ENCODE measurements at regions not wholly inside any gene's neighbourhood (a gene's known extent, or its start where the extent isn't known, plus 50 kb on each side); places are given as distances from the start of the nearest gene placed in this dataset.
"Not testable (repeated sequence)": the region's sequence is repeated elsewhere in the genome, so short reads cannot be mapped to it uniquely, and the experiment has no call there.

GRCh38 chr2:120646994-120647393, 88.7 kb upstream of the GLI2 start:
- Histone ChIP-seq H3K9me3 (ENCODE audit: control insufficient read depth, insufficient read depth, low read length) (peaks cover 7% of the 10 kb centered on the region; the same call in 1 of the 2 replicates), H3K4me3 (ENCODE audit: low read length) (no peak overlapping the region), H3F3A (ENCODE audit: control insufficient read depth, insufficient read depth) (no peaks in the 10 kb centered on the region), H3K36me3 (ENCODE audit: control insufficient read depth, low read length) (no peaks in the 10 kb centered on the region), H3K4me2 (ENCODE audit: low read length) (no peak overlapping the region), H3K27me3 (ENCODE audit: control insufficient read depth, low read length) (no peaks in the 10 kb centered on the region), H3K27ac (ENCODE audit: low read depth, low read length) (no peak overlapping the region), H4K20me1 (ENCODE audit: control insufficient read depth, insufficient read depth, low read depth, low read length) (no peaks in the 10 kb centered on the region), H3K79me2 (ENCODE audit: control insufficient read depth, low read length) (no peaks in the 10 kb centered on the region), H3K4me1 (ENCODE audit: control insufficient read depth, low read length) (no peaks in the 10 kb centered on the region), H3K9me2 (replicated peaks; ENCODE audit: control insufficient read depth, low read length) (no peaks in the 10 kb centered on the region)
- TF ChIP-seq EZH2phosphoT487 (IDR thresholded peaks at IDR 0.05; ENCODE audit: borderline replicate concordance, low read length) (no peak), CTCF (IDR thresholded peaks at IDR 0.05; ENCODE audit: low read depth, low read length, poor library complexity, severe bottlenecking) (no peak)

GRCh38 chr2:120647487-120647886, 88.2 kb upstream of the GLI2 start:
- no peaks in the 10 kb centered on the region for H3K27me3 ChIP-seq (ENCODE audit: control insufficient read depth, low read length)
- no peaks in the 10 kb centered on the region for H4K20me1 ChIP-seq (ENCODE audit: control insufficient read depth, insufficient read depth, low read depth, low read length)

GRCh38 chr2:120649381-120649780, 86.3 kb upstream of the GLI2 start:
- H3K4me1 ChIP-seq (ENCODE audit: control insufficient read depth, low read length); H3K9me2 ChIP-seq (replicated peaks; ENCODE audit: control insufficient read depth, low read length); H3K4me2 ChIP-seq (ENCODE audit: low read length); H3F3A ChIP-seq (ENCODE audit: control insufficient read depth, insufficient read depth); H3K9me3 ChIP-seq (ENCODE audit: control insufficient read depth, insufficient read depth, low read length); H3K27ac ChIP-seq (ENCODE audit: low read depth, low read length); H3K27me3 ChIP-seq (ENCODE audit: control insufficient read depth, low read length); H3K79me2 ChIP-seq (ENCODE audit: control insufficient read depth, low read length); H3K36me3 ChIP-seq (ENCODE audit: control insufficient read depth, low read length); H4K20me1 ChIP-seq (ENCODE audit: control insufficient read depth, insufficient read depth, low read depth, low read length); H3K4me3 ChIP-seq (ENCODE audit: low read length): not testable (repeated sequence)

More at GRCh38 chr2:120647487-120647886, 88.2 kb upstream of the GLI2 start:
- no peak overlapping the region for H3K4me3 ChIP-seq (ENCODE audit: low read length)
- no peaks in the 10 kb centered on the region for H3K9me2 ChIP-seq (replicated peaks; ENCODE audit: control insufficient read depth, low read length)
- no peak overlapping the region for H3K4me2 ChIP-seq (ENCODE audit: low read length)
- no peaks in the 10 kb centered on the region for H3F3A ChIP-seq (ENCODE audit: control insufficient read depth, insufficient read depth)
- TF ChIP-seq EZH2phosphoT487 (IDR thresholded peaks at IDR 0.05; ENCODE audit: borderline replicate concordance, low read length) (no peak), CTCF (IDR thresholded peaks at IDR 0.05; ENCODE audit: low read depth, low read length, poor library complexity, severe bottlenecking) (no peak)
- H3K4me1 ChIP-seq (ENCODE audit: control insufficient read depth, low read length) = no peaks in the 10 kb centered on the region
- H3K9me3 ChIP-seq (ENCODE audit: control insufficient read depth, insufficient read depth, low read length) = peaks cover 7% of the 10 kb centered on the region; the same call in 1 of the 2 replicates
- no peaks in the 10 kb centered on the region for H3K79me2 ChIP-seq (ENCODE audit: control insufficient read depth, low read length)
- H3K27ac ChIP-seq (ENCODE audit: low read depth, low read length) = no peak overlapping the region
- H3K36me3 ChIP-seq (ENCODE audit: control insufficient read depth, low read length) = no peaks in the 10 kb centered on the region

- Histone ChIP-seq H3K36me3 (ENCODE audit: control insufficient read depth, low read length) (no peaks in the 10 kb centered on the region), H3K79me2 (ENCODE audit: control insufficient read depth, low read length) (no peaks in the 10 kb centered on the region), H3K27ac (ENCODE audit: low read depth, low read length) (no peak overlapping the region), H3K9me3 (ENCODE audit: control insufficient read depth, insufficient read depth, low read length) (peaks cover 7% of the 10 kb centered on the region; the same call in 1 of the 2 replicates), H3K4me1 (ENCODE audit: control insufficient read depth, low read length) (no peaks in the 10 kb centered on the region), H4K20me1 (ENCODE audit: control insufficient read depth, insufficient read depth, low read depth, low read length) (no peaks in the 10 kb centered on the region), H3F3A (ENCODE audit: control insufficient read depth, insufficient read depth) (no peaks in the 10 kb centered on the region), H3K9me2 (replicated peaks; ENCODE audit: control insufficient read depth, low read length) (no peaks in the 10 kb centered on the region), H3K4me3 (ENCODE audit: low read length) (no peak overlapping the region), H3K27me3 (ENCODE audit: control insufficient read depth, low read length) (no peaks in the 10 kb centered on the region), H3K4me2 (ENCODE audit: low read length) (no peak overlapping the region)
- TF ChIP-seq CTCF (IDR thresholded peaks at IDR 0.05; ENCODE audit: low read depth, low read length, poor library complexity, severe bottlenecking) = no peak
Measured at GRCh38 chr2:120650022-120650644, 85.5 kb upstream of the GLI2 start.
